ENCODE measurements at regions not wholly inside any gene's neighbourhood (a gene's known extent, or its start where the extent isn't known, plus 50 kb on each side); places are given as distances from the start of the nearest gene placed in this dataset.

DNA sequence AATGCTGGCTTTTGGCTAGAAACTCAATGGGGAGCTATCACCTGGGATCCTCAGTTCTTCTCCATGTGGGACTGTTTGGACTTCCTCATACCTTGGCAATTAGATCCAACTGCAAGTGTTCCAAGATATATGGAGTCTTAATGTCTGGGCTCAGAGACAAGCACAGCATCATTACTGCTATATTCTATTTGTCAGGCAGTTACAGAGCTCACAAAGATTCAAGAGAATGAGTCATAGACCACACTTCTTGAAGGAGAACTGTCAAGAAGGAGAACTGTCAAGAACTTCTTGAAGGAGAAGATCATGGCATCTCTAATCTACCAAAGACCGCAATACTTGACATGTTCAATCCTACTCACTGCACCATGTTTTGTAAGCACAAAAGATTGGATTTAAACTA, 106.8 kb upstream of the NREP start:
- TF ChIP-seq, protein P1, sequence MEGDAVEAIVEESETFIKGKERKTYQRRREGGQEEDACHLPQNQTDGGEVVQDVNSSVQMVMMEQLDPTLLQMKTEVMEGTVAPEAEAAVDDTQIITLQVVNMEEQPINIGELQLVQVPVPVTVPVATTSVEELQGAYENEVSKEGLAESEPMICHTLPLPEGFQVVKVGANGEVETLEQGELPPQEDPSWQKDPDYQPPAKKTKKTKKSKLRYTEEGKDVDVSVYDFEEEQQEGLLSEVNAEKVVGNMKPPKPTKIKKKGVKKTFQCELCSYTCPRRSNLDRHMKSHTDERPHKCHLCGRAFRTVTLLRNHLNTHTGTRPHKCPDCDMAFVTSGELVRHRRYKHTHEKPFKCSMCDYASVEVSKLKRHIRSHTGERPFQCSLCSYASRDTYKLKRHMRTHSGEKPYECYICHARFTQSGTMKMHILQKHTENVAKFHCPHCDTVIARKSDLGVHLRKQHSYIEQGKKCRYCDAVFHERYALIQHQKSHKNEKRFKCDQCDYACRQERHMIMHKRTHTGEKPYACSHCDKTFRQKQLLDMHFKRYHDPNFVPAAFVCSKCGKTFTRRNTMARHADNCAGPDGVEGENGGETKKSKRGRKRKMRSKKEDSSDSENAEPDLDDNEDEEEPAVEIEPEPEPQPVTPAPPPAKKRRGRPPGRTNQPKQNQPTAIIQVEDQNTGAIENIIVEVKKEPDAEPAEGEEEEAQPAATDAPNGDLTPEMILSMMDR (IDR thresholded peaks at IDR 0.05; ENCODE audit: insufficient read depth, low read length): no peak
- TF ChIP-seq GABPA (IDR thresholded peaks at IDR 0.05; ENCODE audit: low read depth): no peak
- TF ChIP-seq, protein P2, sequence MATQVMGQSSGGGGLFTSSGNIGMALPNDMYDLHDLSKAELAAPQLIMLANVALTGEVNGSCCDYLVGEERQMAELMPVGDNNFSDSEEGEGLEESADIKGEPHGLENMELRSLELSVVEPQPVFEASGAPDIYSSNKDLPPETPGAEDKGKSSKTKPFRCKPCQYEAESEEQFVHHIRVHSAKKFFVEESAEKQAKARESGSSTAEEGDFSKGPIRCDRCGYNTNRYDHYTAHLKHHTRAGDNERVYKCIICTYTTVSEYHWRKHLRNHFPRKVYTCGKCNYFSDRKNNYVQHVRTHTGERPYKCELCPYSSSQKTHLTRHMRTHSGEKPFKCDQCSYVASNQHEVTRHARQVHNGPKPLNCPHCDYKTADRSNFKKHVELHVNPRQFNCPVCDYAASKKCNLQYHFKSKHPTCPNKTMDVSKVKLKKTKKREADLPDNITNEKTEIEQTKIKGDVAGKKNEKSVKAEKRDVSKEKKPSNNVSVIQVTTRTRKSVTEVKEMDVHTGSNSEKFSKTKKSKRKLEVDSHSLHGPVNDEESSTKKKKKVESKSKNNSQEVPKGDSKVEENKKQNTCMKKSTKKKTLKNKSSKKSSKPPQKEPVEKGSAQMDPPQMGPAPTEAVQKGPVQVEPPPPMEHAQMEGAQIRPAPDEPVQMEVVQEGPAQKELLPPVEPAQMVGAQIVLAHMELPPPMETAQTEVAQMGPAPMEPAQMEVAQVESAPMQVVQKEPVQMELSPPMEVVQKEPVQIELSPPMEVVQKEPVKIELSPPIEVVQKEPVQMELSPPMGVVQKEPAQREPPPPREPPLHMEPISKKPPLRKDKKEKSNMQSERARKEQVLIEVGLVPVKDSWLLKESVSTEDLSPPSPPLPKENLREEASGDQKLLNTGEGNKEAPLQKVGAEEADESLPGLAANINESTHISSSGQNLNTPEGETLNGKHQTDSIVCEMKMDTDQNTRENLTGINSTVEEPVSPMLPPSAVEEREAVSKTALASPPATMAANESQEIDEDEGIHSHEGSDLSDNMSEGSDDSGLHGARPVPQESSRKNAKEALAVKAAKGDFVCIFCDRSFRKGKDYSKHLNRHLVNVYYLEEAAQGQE (IDR thresholded peaks at IDR 0.05; ENCODE audit: insufficient replicate concordance, low read depth): no peak
